Tibial nerve (tissue), 4 donors: ENCODE measurements at regions not wholly inside any gene's neighbourhood (a gene's known extent, or its start where the extent isn't known, plus 50 kb on each side); places are given as distances from the start of the nearest gene placed in this dataset.
A peak's percentile ranks its signal among the peaks of the same experiment; 100 is the strongest.

Experiments
- EP300 ChIP-seq, 2 donors: sonication (generic); formaldehyde crosslinking; IDR thresholded peaks; one replicate each; pipeline ENCODE4 v1.6.1; 2017; ENCODE audit warnings: antibody characterized with exemption in 2 of 2, mild to moderate bottlenecking in 1 of 2
- POLR2A ChIP-seq, 2 donors: fragments of 450-650 bp; IDR thresholded peaks; one replicate each; pipeline ENCODE4 v1.6.1; 2017; ENCODE audit warnings: antibody characterized with exemption in 2 of 2, mild to moderate bottlenecking in 2 of 2, moderate library complexity in 2 of 2
- TF ChIP-seq, protein P1 (sequence below), 5 experiments: fragments of 200-600 bp in 3 of 5; fragments of 450-650 bp in 2 of 5; sonication (generic) in 3 of 5; IDR thresholded peaks; one replicate each; pipeline ENCODE4 v1.5.1; 2016 to 2019; ENCODE audit warnings: antibody characterized with exemption in 5 of 5, mild to moderate bottlenecking in 3 of 5, moderate library complexity in 2 of 5

DNA sequence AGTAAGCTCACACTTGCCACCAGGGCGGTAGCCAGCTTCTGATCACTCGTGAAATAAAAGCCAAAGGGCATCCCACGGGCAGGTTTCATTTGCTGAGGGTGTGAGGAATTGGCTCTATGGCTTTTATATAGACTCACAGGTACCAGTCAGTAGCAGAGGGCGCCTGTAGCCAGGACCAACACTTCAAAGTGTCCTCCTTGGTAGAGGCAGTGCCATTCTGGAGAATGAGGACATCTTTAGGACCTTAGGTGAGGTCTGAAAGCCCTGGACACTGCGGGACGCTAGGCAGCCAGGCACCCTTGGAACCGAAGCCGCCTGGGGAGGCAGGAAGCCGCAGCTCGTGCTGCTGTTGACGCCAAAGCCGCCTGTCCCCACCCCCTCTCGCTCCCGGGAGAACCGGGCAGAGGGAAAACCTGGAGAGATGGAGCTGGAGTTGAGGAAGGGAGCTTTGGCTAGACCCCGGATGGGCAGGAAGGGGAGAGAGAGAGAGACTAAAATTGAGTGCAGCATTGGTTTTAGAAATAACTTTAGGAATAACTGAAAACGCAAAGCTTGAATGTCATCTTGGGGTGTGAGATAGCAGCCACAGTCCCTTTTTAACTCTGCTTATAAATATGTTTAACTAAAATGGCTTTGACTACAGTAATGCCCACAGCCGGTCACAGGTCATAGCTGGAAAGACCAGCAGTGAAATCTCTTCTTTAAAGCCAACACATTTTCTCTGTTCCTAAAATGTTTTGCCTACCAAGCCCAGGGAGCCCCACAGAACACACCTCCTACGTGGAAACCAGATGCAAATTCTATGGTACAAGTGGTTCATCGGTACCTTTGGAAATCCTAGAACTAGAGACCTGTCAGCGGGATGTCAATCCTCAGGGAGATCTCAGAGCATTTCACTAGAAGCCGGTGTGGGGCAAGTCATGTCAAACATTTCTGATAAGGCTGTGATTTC is 128.5 kb upstream of the CDYL start:
- TF ChIP-seq POLR2A (IDR thresholded peaks at IDR 0.05): peak; percentile 10 to 25
- TF ChIP-seq EP300 (IDR thresholded peaks at IDR 0.05): peak in 1 of 2 donors; percentile 80
- TF ChIP-seq, protein P1, sequence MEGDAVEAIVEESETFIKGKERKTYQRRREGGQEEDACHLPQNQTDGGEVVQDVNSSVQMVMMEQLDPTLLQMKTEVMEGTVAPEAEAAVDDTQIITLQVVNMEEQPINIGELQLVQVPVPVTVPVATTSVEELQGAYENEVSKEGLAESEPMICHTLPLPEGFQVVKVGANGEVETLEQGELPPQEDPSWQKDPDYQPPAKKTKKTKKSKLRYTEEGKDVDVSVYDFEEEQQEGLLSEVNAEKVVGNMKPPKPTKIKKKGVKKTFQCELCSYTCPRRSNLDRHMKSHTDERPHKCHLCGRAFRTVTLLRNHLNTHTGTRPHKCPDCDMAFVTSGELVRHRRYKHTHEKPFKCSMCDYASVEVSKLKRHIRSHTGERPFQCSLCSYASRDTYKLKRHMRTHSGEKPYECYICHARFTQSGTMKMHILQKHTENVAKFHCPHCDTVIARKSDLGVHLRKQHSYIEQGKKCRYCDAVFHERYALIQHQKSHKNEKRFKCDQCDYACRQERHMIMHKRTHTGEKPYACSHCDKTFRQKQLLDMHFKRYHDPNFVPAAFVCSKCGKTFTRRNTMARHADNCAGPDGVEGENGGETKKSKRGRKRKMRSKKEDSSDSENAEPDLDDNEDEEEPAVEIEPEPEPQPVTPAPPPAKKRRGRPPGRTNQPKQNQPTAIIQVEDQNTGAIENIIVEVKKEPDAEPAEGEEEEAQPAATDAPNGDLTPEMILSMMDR (IDR thresholded peaks at IDR 0.05): no peak
